Fibroblast of lung (primary cell): ENCODE measurements at regions not wholly inside any gene's neighbourhood (a gene's known extent, or its start where the extent isn't known, plus 50 kb on each side); places are given as distances from the start of the nearest gene placed in this dataset.

Source experiments
- EZH2 ChIP-seq: IDR thresholded peaks from 2 replicates; pipeline ENCODE4 v1.5.1; 2012; ENCODE audit warnings: low read length, control low read depth, mild to moderate bottlenecking; ENCODE audit errors: missing control alignments
- TF ChIP-seq, protein P1 (sequence below), 2 donors: IDR thresholded peaks in 1 of 2; conservative IDR thresholded peaks in 1 of 2; 1 replicate in 1 of 2; 2 replicates in 1 of 2; pipeline ENCODE4 v1.5.1; 2011 to 2012; ENCODE audit warnings: low read length in 2 of 2, control low read depth in 1 of 2, inconsistent platforms in 1 of 2, low read depth in 1 of 2, mild to moderate bottlenecking in 1 of 2

GRCh38 chr6:147744012-147744411 is 235.5 kb downstream of the SAMD5 start:
- TF ChIP-seq EZH2 = no peak
- TF ChIP-seq, protein P1, sequence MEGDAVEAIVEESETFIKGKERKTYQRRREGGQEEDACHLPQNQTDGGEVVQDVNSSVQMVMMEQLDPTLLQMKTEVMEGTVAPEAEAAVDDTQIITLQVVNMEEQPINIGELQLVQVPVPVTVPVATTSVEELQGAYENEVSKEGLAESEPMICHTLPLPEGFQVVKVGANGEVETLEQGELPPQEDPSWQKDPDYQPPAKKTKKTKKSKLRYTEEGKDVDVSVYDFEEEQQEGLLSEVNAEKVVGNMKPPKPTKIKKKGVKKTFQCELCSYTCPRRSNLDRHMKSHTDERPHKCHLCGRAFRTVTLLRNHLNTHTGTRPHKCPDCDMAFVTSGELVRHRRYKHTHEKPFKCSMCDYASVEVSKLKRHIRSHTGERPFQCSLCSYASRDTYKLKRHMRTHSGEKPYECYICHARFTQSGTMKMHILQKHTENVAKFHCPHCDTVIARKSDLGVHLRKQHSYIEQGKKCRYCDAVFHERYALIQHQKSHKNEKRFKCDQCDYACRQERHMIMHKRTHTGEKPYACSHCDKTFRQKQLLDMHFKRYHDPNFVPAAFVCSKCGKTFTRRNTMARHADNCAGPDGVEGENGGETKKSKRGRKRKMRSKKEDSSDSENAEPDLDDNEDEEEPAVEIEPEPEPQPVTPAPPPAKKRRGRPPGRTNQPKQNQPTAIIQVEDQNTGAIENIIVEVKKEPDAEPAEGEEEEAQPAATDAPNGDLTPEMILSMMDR (conservative IDR thresholded peaks at IDR 0.05 in 1 of 2, IDR thresholded peaks at IDR 0.05 in 1 of 2; ENCODE audit: low read depth in 1 of 2, low read length in 2 of 2) = no peak
